ENCODE measurements at regions not wholly inside any gene's neighbourhood (a gene's known extent, or its start where the extent isn't known, plus 50 kb on each side); places are given as distances from the start of the nearest gene placed in this dataset.

DNA sequence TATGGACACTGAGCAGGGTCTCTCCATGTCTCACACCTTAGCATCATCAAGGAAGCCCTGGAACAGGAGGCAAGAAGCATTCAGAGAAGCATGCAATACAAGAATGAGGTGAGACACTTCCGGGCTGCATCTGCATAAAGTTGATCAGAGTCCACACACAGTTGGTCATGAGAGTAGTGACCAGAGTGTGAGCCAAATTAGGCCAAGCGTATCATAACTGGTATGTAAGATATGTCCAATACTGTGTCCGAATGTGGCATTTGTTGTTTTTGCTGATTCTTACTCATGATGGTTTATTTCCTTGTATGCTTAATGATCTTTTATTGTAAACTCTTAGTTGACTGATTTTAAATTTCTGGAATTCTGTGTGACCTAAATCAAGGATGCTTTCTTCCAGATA, 315.7 kb downstream of the INSC start:
- ChIA-PET CTCF (no interaction called here), POLR2A (no interaction called here)
- H3K27ac ChIP-seq (ENCODE audit: low read length): no peak overlapping the region
- TF ChIP-seq, protein P1, sequence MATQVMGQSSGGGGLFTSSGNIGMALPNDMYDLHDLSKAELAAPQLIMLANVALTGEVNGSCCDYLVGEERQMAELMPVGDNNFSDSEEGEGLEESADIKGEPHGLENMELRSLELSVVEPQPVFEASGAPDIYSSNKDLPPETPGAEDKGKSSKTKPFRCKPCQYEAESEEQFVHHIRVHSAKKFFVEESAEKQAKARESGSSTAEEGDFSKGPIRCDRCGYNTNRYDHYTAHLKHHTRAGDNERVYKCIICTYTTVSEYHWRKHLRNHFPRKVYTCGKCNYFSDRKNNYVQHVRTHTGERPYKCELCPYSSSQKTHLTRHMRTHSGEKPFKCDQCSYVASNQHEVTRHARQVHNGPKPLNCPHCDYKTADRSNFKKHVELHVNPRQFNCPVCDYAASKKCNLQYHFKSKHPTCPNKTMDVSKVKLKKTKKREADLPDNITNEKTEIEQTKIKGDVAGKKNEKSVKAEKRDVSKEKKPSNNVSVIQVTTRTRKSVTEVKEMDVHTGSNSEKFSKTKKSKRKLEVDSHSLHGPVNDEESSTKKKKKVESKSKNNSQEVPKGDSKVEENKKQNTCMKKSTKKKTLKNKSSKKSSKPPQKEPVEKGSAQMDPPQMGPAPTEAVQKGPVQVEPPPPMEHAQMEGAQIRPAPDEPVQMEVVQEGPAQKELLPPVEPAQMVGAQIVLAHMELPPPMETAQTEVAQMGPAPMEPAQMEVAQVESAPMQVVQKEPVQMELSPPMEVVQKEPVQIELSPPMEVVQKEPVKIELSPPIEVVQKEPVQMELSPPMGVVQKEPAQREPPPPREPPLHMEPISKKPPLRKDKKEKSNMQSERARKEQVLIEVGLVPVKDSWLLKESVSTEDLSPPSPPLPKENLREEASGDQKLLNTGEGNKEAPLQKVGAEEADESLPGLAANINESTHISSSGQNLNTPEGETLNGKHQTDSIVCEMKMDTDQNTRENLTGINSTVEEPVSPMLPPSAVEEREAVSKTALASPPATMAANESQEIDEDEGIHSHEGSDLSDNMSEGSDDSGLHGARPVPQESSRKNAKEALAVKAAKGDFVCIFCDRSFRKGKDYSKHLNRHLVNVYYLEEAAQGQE (IDR thresholded peaks at IDR 0.05; ENCODE audit: insufficient read depth in 1 of 2, low read depth in 2 of 2, low read length in 1 of 2): no peak
- TF ChIP-seq, protein P2, sequence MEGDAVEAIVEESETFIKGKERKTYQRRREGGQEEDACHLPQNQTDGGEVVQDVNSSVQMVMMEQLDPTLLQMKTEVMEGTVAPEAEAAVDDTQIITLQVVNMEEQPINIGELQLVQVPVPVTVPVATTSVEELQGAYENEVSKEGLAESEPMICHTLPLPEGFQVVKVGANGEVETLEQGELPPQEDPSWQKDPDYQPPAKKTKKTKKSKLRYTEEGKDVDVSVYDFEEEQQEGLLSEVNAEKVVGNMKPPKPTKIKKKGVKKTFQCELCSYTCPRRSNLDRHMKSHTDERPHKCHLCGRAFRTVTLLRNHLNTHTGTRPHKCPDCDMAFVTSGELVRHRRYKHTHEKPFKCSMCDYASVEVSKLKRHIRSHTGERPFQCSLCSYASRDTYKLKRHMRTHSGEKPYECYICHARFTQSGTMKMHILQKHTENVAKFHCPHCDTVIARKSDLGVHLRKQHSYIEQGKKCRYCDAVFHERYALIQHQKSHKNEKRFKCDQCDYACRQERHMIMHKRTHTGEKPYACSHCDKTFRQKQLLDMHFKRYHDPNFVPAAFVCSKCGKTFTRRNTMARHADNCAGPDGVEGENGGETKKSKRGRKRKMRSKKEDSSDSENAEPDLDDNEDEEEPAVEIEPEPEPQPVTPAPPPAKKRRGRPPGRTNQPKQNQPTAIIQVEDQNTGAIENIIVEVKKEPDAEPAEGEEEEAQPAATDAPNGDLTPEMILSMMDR (IDR thresholded peaks at IDR 0.05): no peak
- no peak for TF ChIP-seq POLR2AphosphoS5 (IDR thresholded peaks at IDR 0.05; ENCODE audit: low read depth, low read length)
- TF ChIP-seq TCF7L2 (IDR thresholded peaks at IDR 0.05; ENCODE audit: low read depth, low read length): no peak
- no peak for TF ChIP-seq SIN3A (IDR thresholded peaks at IDR 0.05; ENCODE audit: borderline replicate concordance, insufficient read depth, low read depth, low read length)
- DNase-seq (ENCODE audit: low read depth, low spot score): no peak
- in situ Hi-C loops (cut with HindIII; ENCODE audit: low pct_unique_long_range_greater_than_20kb, low sequenced_read_pairs): no loop called here
- no peaks in the 10 kb centered on the region for H3K4me1 ChIP-seq (ENCODE audit: control insufficient read depth, insufficient read depth, low read length)
- H3K4me3 ChIP-seq (ENCODE audit: low read depth in 2 of 2, low read length in 2 of 2): no peak overlapping the region
- no peaks in the 10 kb centered on the region for H3K36me3 ChIP-seq (ENCODE audit: control insufficient read depth, insufficient read depth, low read length)
- ATAC-seq: no peak
- H3K27me3 ChIP-seq (ENCODE audit: control insufficient read depth, insufficient read depth, low read length): no peaks in the 10 kb centered on the region
- no peaks in the 10 kb centered on the region for H3K9me3 ChIP-seq (ENCODE audit: control insufficient read depth, insufficient read depth, low read depth, low read length)
- no TSS peak for BruUV-seq (replicated peaks)
- intact Hi-C loops (cut with micrococcal nuclease; ENCODE audit: unreplicated experiment): no loop called here

DNA sequence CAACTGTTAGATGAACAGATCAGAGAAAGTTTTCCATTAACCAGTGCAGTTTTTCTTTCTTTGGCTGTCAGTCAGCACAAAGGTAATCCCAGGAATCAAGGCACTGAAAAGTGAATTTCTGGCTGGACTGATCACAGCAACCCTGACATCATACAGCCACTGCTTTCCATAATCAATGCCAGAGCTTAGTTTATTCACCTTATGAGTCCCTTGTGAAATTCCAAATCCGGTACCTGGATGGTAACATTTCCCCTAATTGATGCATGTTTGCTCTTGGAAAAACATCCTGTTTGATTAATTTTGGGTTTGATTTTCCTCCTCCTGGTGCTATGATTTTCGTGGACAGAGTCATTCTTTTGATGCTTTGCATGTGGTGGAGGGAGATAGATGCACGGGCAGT, 319.8 kb downstream of the INSC start:
- TF ChIP-seq SIN3A (IDR thresholded peaks at IDR 0.05; ENCODE audit: borderline replicate concordance, insufficient read depth, low read depth, low read length): no peak
- TF ChIP-seq, protein P2 (IDR thresholded peaks at IDR 0.05): no peak
- Histone ChIP-seq H3K4me1 (ENCODE audit: control insufficient read depth, insufficient read depth, low read length) (no peaks in the 10 kb centered on the region), H3K36me3 (ENCODE audit: control insufficient read depth, insufficient read depth, low read length) (no peaks in the 10 kb centered on the region), H3K9me3 (ENCODE audit: control insufficient read depth, insufficient read depth, low read depth, low read length) (no peaks in the 10 kb centered on the region), H3K27me3 (ENCODE audit: control insufficient read depth, insufficient read depth, low read length) (no peaks in the 10 kb centered on the region), H3K27ac (ENCODE audit: low read length) (no peak overlapping the region), H3K4me3 (ENCODE audit: low read depth in 2 of 2, low read length in 2 of 2) (no peak overlapping the region)
- in situ Hi-C loops (cut with HindIII; ENCODE audit: low pct_unique_long_range_greater_than_20kb, low sequenced_read_pairs) (no loop called here), intact Hi-C loops (cut with micrococcal nuclease; ENCODE audit: unreplicated experiment) (no loop called here)
- no peak for ATAC-seq
- CTCF ChIA-PET: no interaction called here
- no TSS peak for BruUV-seq (replicated peaks)
- POLR2A ChIA-PET: no interaction called here
- DNase-seq (ENCODE audit: low read depth, low spot score): no peak

GRCh38 chr11:15446315-15446714, 331.6 kb downstream of the INSC start:
- TF ChIP-seq, protein P1 (IDR thresholded peaks at IDR 0.05; ENCODE audit: insufficient read depth in 1 of 2, low read depth in 2 of 2, low read length in 1 of 2): no peak
- TF ChIP-seq, protein P2 (IDR thresholded peaks at IDR 0.05): no peak
- TF ChIP-seq POLR2AphosphoS5 (IDR thresholded peaks at IDR 0.05; ENCODE audit: low read depth, low read length): no peak
- BruUV-seq (replicated peaks): no TSS peak
- H3K4me1 ChIP-seq (ENCODE audit: control insufficient read depth, insufficient read depth, low read length): no peaks in the 10 kb centered on the region
- in situ Hi-C loops (cut with HindIII; ENCODE audit: low pct_unique_long_range_greater_than_20kb, low sequenced_read_pairs) (no loop called here), intact Hi-C loops (cut with micrococcal nuclease; ENCODE audit: unreplicated experiment) (no loop called here)
- no peaks in the 10 kb centered on the region for H3K9me3 ChIP-seq (ENCODE audit: control insufficient read depth, insufficient read depth, low read depth, low read length)
- POLR2A ChIA-PET: no interaction called here
- ATAC-seq: no peak
- no peaks in the 10 kb centered on the region for H3K27me3 ChIP-seq (ENCODE audit: control insufficient read depth, insufficient read depth, low read length)
- H3K4me3 ChIP-seq (ENCODE audit: low read depth in 2 of 2, low read length in 2 of 2): no peak overlapping the region
- H3K36me3 ChIP-seq (ENCODE audit: control insufficient read depth, insufficient read depth, low read length): no peaks in the 10 kb centered on the region
- DNase-seq (ENCODE audit: low read depth, low spot score): no peak
- H3K27ac ChIP-seq (ENCODE audit: low read length): no peak overlapping the region
- CTCF ChIA-PET: interaction anchor here (0.7 kb wide), 1 partner anchor 1988 kb away, joined by 3 read pairs; no protein-coding TSS in a partner anchor

Data from Panc1 (cell line).